Activated CD4-positive, alpha-beta T cell treated with anti-CD3 and anti-CD28 coated beads, Interleukin-2, amount 50 U/mL, for 4 hours (primary cell): ENCODE measurements at regions not wholly inside any gene's neighbourhood (a gene's known extent, or its start where the extent isn't known, plus 50 kb on each side); places are given as distances from the start of the nearest gene placed in this dataset.

Experiments
- DNase-seq, 2 experiments: peaks; one replicate each; pipeline ENCODE4 v3.0.0-alpha.2; 2020

- no peak for DNase-seq
These were observed 160.3 kb downstream of the OR13H1 start for GRCh38 chrX:131704136-131704695.

GRCh38 chrX:131709553-131709952, 165.7 kb downstream of the OR13H1 start:
- DNase-seq, result no peak

- no peak for DNase-seq
These were observed 167.6 kb downstream of the OR13H1 start for GRCh38 chrX:131711478-131711867.

GRCh38 chrX:131723646-131724045, 179.8 kb downstream of the OR13H1 start:
- no peak for DNase-seq

GRCh38 chrX:131724292-131724691, 180.4 kb downstream of the OR13H1 start:
- no peak for DNase-seq

GRCh38 chrX:131725001-131725654, 181.3 kb downstream of the OR13H1 start:
- DNase-seq, result no peak

GRCh38 chrX:131727778-131728177, 183.9 kb downstream of the OR13H1 start:
- DNase-seq, result no peak

GRCh38 chrX:131728295-131729145, 184.6 kb downstream of the OR13H1 start:
- DNase-seq, result no peak

GRCh38 chrX:131729295-131729694, 185.4 kb downstream of the OR13H1 start:
- DNase-seq, result no peak

- DNase-seq, result no peak
These were observed 190.7 kb downstream of the OR13H1 start for GRCh38 chrX:131734621-131735020.

GRCh38 chrX:131735127-131735526, 191.3 kb downstream of the OR13H1 start:
- no peak for DNase-seq

- DNase-seq, result no peak
These were observed 195.9 kb downstream of the OR13H1 start for GRCh38 chrX:131739823-131740222.

- no peak for DNase-seq
These were observed 197.3 kb downstream of the OR13H1 start for GRCh38 chrX:131741103-131741581.

GRCh38 chrX:131745942-131746489, 202.1 kb downstream of the OR13H1 start:
- no peak for DNase-seq

GRCh38 chrX:131746491-131746968, 202.7 kb downstream of the OR13H1 start:
- no peak for DNase-seq

- DNase-seq, result no peak
These were observed 203.3 kb downstream of the OR13H1 start for GRCh38 chrX:131747173-131747572.

GRCh38 chrX:131752493-131753198, 208.8 kb downstream of the OR13H1 start:
- DNase-seq, result no peak

GRCh38 chrX:131762802-131763234, 218.9 kb downstream of the OR13H1 start:
- DNase-seq, result no peak

GRCh38 chrX:131763674-131764073, 219.8 kb downstream of the OR13H1 start:
- no peak for DNase-seq

GRCh38 chrX:131764216-131764615, 220.3 kb downstream of the OR13H1 start:
- DNase-seq, result no peak

- DNase-seq, result no peak
These were observed 234.7 kb downstream of the OR13H1 start for GRCh38 chrX:131778269-131779218.
